ENCODE measurements at regions not wholly inside any gene's neighbourhood (a gene's known extent, or its start where the extent isn't known, plus 50 kb on each side); places are given as distances from the start of the nearest gene placed in this dataset.
"Not testable (repeated sequence)": the region's sequence is repeated elsewhere in the genome, so short reads cannot be mapped to it uniquely, and the experiment has no call there.

DNA sequence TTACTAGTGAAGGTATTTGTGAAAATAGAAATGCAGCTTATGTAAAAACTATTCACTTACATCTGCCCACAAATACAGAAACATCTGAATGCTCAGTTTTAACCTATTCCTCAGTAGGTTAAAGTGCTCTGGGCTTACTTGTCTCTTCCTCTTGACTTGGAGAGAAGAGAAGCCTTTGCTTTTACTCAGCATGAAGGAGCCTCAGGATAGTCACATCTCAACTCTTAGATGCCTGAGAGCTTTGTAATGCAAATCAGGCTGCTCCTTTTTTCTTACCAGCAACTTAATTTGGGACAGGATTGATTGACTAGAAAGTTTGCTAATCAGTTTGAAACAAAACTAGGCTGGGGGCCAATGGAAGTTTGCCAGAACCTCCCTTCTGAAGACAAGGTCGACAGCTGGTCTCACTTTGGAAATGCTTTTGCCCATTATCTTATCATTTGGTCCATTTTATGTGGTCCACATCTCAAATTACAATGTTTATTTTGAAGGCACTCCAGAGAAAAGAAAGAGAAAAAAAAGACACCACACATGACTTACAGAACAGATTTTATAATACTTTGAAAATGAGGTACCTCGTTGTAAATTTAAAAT lies 274.9 kb upstream of the FRG1 start:
- TF ChIP-seq ZNF140, ZBTB1, ZNF398 (tag by site-specific recombination; IDR thresholded peaks at IDR 0.05): not testable (repeated sequence)
- TF ChIP-seq, protein P1, sequence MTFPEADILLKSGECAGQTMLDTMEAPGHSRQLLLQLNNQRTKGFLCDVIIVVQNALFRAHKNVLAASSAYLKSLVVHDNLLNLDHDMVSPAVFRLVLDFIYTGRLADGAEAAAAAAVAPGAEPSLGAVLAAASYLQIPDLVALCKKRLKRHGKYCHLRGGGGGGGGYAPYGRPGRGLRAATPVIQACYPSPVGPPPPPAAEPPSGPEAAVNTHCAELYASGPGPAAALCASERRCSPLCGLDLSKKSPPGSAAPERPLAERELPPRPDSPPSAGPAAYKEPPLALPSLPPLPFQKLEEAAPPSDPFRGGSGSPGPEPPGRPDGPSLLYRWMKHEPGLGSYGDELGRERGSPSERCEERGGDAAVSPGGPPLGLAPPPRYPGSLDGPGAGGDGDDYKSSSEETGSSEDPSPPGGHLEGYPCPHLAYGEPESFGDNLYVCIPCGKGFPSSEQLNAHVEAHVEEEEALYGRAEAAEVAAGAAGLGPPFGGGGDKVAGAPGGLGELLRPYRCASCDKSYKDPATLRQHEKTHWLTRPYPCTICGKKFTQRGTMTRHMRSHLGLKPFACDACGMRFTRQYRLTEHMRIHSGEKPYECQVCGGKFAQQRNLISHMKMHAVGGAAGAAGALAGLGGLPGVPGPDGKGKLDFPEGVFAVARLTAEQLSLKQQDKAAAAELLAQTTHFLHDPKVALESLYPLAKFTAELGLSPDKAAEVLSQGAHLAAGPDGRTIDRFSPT (tag by site-specific recombination; IDR thresholded peaks at IDR 0.05) = not testable (repeated sequence)
- TF ChIP-seq, protein P2, sequence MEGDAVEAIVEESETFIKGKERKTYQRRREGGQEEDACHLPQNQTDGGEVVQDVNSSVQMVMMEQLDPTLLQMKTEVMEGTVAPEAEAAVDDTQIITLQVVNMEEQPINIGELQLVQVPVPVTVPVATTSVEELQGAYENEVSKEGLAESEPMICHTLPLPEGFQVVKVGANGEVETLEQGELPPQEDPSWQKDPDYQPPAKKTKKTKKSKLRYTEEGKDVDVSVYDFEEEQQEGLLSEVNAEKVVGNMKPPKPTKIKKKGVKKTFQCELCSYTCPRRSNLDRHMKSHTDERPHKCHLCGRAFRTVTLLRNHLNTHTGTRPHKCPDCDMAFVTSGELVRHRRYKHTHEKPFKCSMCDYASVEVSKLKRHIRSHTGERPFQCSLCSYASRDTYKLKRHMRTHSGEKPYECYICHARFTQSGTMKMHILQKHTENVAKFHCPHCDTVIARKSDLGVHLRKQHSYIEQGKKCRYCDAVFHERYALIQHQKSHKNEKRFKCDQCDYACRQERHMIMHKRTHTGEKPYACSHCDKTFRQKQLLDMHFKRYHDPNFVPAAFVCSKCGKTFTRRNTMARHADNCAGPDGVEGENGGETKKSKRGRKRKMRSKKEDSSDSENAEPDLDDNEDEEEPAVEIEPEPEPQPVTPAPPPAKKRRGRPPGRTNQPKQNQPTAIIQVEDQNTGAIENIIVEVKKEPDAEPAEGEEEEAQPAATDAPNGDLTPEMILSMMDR (tag by site-specific recombination; IDR thresholded peaks at IDR 0.05) = not testable (repeated sequence)
